ENCODE measurements at regions not wholly inside any gene's neighbourhood (a gene's known extent, or its start where the extent isn't known, plus 50 kb on each side); places are given as distances from the start of the nearest gene placed in this dataset.
"Not testable (repeated sequence)": the region's sequence is repeated elsewhere in the genome, so short reads cannot be mapped to it uniquely, and the experiment has no call there.

DNA sequence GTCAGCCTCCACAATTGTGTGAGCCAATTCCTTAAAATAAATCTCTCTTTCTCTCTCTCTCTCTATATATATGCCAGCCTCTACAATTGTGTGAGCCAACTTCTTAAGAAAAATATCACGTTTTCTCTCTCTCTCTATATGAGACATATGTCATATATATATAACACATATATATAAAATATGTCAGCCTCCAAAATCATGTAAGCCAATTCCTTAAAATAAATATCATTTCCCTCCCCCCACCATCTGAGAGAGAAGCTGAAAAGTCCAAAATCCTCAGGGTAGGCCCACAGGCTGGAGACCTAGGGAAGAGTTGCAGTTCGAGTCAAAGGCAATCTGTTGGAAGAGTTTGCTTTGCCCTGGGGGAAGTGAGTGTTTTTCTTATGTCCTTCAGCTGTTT, 158.1 kb upstream of the RPS23 start:
- no peak overlapping the region for H3K27ac ChIP-seq
- H3K4me2 ChIP-seq (ENCODE audit: low read length): no peak overlapping the region
- no peaks in the 10 kb centered on the region for H3K9me3 ChIP-seq (ENCODE audit: control insufficient read depth, low read length)
- no peaks in the 10 kb centered on the region for H3K36me3 ChIP-seq (ENCODE audit: control insufficient read depth, insufficient read depth, low read length)
- H2AFZ ChIP-seq: no peak overlapping the region
- H3K79me2 ChIP-seq: no peaks in the 10 kb centered on the region
- TF ChIP-seq, protein P1, sequence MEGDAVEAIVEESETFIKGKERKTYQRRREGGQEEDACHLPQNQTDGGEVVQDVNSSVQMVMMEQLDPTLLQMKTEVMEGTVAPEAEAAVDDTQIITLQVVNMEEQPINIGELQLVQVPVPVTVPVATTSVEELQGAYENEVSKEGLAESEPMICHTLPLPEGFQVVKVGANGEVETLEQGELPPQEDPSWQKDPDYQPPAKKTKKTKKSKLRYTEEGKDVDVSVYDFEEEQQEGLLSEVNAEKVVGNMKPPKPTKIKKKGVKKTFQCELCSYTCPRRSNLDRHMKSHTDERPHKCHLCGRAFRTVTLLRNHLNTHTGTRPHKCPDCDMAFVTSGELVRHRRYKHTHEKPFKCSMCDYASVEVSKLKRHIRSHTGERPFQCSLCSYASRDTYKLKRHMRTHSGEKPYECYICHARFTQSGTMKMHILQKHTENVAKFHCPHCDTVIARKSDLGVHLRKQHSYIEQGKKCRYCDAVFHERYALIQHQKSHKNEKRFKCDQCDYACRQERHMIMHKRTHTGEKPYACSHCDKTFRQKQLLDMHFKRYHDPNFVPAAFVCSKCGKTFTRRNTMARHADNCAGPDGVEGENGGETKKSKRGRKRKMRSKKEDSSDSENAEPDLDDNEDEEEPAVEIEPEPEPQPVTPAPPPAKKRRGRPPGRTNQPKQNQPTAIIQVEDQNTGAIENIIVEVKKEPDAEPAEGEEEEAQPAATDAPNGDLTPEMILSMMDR (IDR thresholded peaks at IDR 0.05): no peak
- H3K9ac ChIP-seq: no peak overlapping the region
- no peaks in the 10 kb centered on the region for H3K27me3 ChIP-seq (ENCODE audit: control insufficient read depth, insufficient read depth, low read length)
- no peaks in the 10 kb centered on the region for H3K4me1 ChIP-seq
- no peak overlapping the region for H3K4me3 ChIP-seq (ENCODE audit: low read depth, low read length)

DNA sequence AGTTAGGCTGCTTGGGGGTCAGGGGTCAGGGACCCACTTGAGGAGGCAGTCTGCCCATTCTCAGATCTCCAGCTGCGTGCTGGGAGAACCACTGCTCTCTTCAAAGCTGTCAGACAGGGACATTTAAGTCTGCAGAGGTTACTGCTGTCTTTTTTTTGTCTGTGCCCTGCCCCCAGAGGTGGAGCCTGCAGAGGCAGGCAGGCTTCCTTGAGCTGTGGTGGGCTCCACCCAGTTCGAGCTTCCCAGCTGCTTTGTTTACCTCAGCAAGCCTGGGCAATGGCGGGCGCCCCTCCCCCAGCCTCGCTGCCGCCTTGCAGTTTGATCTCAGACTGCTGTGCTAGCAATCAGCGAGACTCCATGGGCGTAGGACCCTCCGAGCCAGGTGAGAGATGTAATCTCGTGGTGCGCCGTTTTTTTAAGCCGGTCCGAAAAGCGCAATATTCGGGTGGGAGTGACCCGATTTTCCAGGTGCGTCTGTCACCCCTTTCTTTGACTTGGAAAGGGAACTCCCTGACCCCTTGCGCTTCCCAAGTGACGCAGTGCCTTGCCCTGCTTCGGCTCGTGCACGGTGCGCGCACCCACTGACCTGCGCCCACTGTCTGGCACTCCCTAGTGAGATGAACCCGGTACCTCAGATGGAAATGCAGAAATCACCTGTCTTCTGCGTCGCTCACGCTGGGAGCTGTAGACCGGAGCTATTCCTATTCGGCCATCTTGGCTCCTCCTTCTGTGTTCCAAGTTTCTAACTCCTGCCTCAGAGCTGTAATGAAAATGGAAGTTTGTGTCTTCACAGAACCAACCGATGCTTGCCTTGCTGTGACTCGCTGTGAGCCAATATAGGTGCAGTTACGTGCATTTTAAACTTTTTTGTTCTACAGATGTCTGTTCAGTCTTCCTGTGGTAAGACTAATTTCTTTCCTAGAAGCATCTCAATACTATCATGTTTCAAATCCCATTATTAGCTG, 156.8 kb upstream of the RPS23 start:
- not testable (repeated sequence) for H3K4me2 ChIP-seq (ENCODE audit: low read length); H2AFZ ChIP-seq; H3K4me1 ChIP-seq; H3K9ac ChIP-seq; H3K27ac ChIP-seq; H3K27me3 ChIP-seq (ENCODE audit: control insufficient read depth, insufficient read depth, low read length); H3K9me3 ChIP-seq (ENCODE audit: control insufficient read depth, low read length); H3K36me3 ChIP-seq (ENCODE audit: control insufficient read depth, insufficient read depth, low read length); H3K79me2 ChIP-seq; H3K4me3 ChIP-seq (ENCODE audit: low read depth, low read length)

DNA sequence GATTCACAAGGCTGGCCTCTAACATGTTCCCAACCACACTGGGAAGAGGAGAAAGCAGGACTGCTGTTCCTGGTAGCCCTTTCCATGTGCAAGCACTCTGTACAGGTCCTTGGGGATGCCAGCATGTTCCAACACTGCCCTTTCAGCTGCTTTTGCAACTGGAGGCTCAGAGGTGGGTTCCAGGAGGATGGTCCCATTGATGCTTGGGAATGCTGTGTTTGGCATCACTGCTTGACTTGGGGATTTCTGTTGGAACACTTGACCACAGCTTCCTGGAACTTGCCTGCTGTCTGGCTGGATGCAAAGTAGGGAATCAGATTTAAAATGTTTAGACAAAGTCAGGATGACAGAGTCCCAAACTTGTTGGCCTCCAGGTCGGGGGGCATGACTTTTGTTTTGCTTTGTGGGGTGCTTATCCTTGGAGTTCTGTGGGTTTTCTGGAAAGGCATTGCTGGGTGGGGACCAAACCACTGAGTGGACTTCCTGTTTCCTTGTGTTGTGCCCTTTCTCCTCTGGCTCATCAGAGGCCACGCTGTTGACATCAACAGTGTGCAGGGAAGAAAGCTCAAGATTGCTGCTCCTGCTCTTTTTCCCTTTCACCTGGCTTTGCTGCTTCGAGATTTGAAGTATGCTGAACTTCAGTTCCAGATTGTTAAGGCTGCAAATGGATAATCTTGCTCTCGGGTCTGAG, 148.5 kb upstream of the RPS23 start:
- H3K27ac ChIP-seq: no peak overlapping the region

DNA sequence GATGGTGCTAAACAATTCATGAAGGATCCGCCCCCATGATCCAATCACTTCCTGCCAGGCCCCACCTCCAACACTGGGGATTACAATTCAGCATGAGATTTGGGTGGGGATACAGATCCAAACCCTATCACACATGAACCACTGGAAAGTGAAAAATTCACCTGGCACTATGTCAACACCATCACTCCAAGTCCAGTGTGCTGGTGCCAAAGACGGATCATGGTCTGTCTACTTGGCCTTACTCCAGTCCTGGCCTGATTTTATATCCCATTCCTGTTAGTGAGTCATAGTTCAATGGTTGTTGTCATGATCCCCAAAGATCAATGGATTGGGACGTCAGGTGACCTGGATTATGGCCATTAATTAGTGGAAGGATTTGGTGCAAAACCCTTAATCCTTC, 147.4 kb upstream of the RPS23 start:
- Histone ChIP-seq H3K27ac (no peak overlapping the region), H3K9ac (no peak overlapping the region), H2AFZ (no peak overlapping the region), H3K36me3 (ENCODE audit: control insufficient read depth, insufficient read depth, low read length) (no peaks in the 10 kb centered on the region), H3K4me2 (ENCODE audit: low read length) (no peak overlapping the region), H3K4me1 (no peaks in the 10 kb centered on the region), H3K27me3 (ENCODE audit: control insufficient read depth, insufficient read depth, low read length) (no peaks in the 10 kb centered on the region), H3K9me3 (ENCODE audit: control insufficient read depth, low read length) (no peaks in the 10 kb centered on the region), H3K79me2 (no peaks in the 10 kb centered on the region), H3K4me3 (ENCODE audit: low read depth, low read length) (no peak overlapping the region)
- TF ChIP-seq, protein P1 (IDR thresholded peaks at IDR 0.05): no peak

More for the DNA sequence above, 148.5 kb upstream of the RPS23 start:
- Histone ChIP-seq H3K4me2 (ENCODE audit: low read length) (no peak overlapping the region), H3K79me2 (no peaks in the 10 kb centered on the region), H3K4me3 (ENCODE audit: low read depth, low read length) (no peak overlapping the region), H3K27me3 (ENCODE audit: control insufficient read depth, insufficient read depth, low read length) (no peaks in the 10 kb centered on the region), H3K4me1 (no peaks in the 10 kb centered on the region), H3K9ac (no peak overlapping the region), H3K9me3 (ENCODE audit: control insufficient read depth, low read length) (no peaks in the 10 kb centered on the region), H2AFZ (no peak overlapping the region), H3K36me3 (ENCODE audit: control insufficient read depth, insufficient read depth, low read length) (no peaks in the 10 kb centered on the region)
- TF ChIP-seq, protein P1 (IDR thresholded peaks at IDR 0.05): no peak

DNA sequence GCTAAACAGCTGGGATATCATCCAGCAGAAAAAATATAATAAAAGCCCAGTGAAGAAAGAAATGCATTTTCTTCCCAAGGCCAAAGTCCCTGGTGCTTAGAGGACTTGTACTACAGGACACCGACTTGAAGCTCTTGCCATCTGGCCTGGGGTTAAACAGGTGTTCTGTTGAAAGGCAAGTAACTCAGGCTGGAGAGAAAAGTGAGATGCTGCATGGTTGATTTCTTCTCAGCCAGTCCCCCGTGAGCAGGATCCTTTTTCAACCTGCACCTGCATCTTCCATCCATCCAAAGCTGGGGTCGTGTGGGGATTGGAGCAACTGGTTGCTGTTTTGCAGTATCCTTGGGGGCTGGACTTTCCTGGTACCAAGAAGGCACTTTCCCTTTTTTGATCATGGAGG, 146.1 kb upstream of the RPS23 start:
- no peaks in the 10 kb centered on the region for H3K36me3 ChIP-seq (ENCODE audit: control insufficient read depth, insufficient read depth, low read length)
- no peak overlapping the region for H3K27ac ChIP-seq
- TF ChIP-seq, protein P1 (IDR thresholded peaks at IDR 0.05): no peak
- H3K27me3 ChIP-seq (ENCODE audit: control insufficient read depth, insufficient read depth, low read length): no peaks in the 10 kb centered on the region
- H3K4me1 ChIP-seq: no peaks in the 10 kb centered on the region
- no peak overlapping the region for H2AFZ ChIP-seq
- no peaks in the 10 kb centered on the region for H3K9me3 ChIP-seq (ENCODE audit: control insufficient read depth, low read length)
- no peak overlapping the region for H3K9ac ChIP-seq
- H3K4me2 ChIP-seq (ENCODE audit: low read length): no peak overlapping the region
- no peak overlapping the region for H3K4me3 ChIP-seq (ENCODE audit: low read depth, low read length)
- no peaks in the 10 kb centered on the region for H3K79me2 ChIP-seq

Measured in parathyroid adenoma (tissue), 2 donors.